H9 (cell line): ENCODE measurements at regions not wholly inside any gene's neighbourhood (a gene's known extent, or its start where the extent isn't known, plus 50 kb on each side); places are given as distances from the start of the nearest gene placed in this dataset.

Source experiments
- DNase-seq: peaks from one replicate; pipeline ENCODE4 v3.0.0-alpha.2; 2017
- H2AFZ ChIP-seq: one replicate; pipeline ENCODE4 v1.6.1; 2013; ENCODE audit warnings: mild to moderate bottlenecking, low read length, control low read depth, moderate library complexity
- H2AK5ac ChIP-seq: 2 replicates; pipeline ENCODE4 v1.6.1; 2013; ENCODE audit warnings: low read length, control low read depth, mixed read lengths; ENCODE audit not compliant: insufficient read length
- H2BK120ac ChIP-seq: one replicate; pipeline ENCODE4 v1.6.1; 2013; ENCODE audit warnings: low read depth, mild to moderate bottlenecking, low read length, control low read depth, inconsistent platforms; ENCODE audit not compliant: poor library complexity, severe bottlenecking
- H2BK12ac ChIP-seq: 2 replicates; pipeline ENCODE4 v1.6.1; 2013; ENCODE audit warnings: low read length, control low read depth, mixed read lengths, low read depth; ENCODE audit not compliant: insufficient read length
- H2BK15ac ChIP-seq: 2 replicates; pipeline ENCODE4 v1.6.1; 2013; ENCODE audit warnings: low read depth, low read length, control low read depth
- H2BK20ac ChIP-seq: one replicate; pipeline ENCODE4 v1.6.1; 2013; ENCODE audit warnings: low read depth, mild to moderate bottlenecking, low read length, control low read depth, inconsistent platforms; ENCODE audit not compliant: poor library complexity, severe bottlenecking
- H2BK5ac ChIP-seq: 2 replicates; pipeline ENCODE4 v1.6.1; 2013; ENCODE audit warnings: low read length, control low read depth, mixed read lengths; ENCODE audit not compliant: insufficient read length
- H3K14ac ChIP-seq: 2 replicates; pipeline ENCODE4 v1.6.1; 2013; ENCODE audit warnings: low read length, control low read depth; ENCODE audit not compliant: insufficient read depth
- H3K18ac ChIP-seq: 2 replicates; pipeline ENCODE4 v1.6.1; 2013; ENCODE audit warnings: low read depth, mild to moderate bottlenecking, mixed read lengths, low read length, control low read depth; ENCODE audit not compliant: insufficient read length
- H3K23ac ChIP-seq: 2 replicates; pipeline ENCODE4 v1.6.1; 2013; ENCODE audit warnings: low read length, control low read depth, mixed read lengths, low read depth; ENCODE audit not compliant: insufficient read length
- H3K23me2 ChIP-seq: 2 replicates; pipeline ENCODE4 v1.6.1; 2013; ENCODE audit warnings: low read depth, mild to moderate bottlenecking, mixed read lengths, low read length, control low read depth; ENCODE audit not compliant: insufficient read length, poor library complexity, severe bottlenecking
- H3K27ac ChIP-seq: 2 replicates; pipeline ENCODE4 v1.5.1; 2013; ENCODE audit warnings: low read length, control low read depth, mixed read lengths, low read depth; ENCODE audit not compliant: insufficient read length
- H3K27me3 ChIP-seq: 2 replicates; pipeline ENCODE4 v1.6.1; 2013; ENCODE audit warnings: low read length, control low read depth, inconsistent platforms; ENCODE audit not compliant: insufficient read depth
- H3K4ac ChIP-seq: 2 replicates; pipeline ENCODE4 v1.6.1; 2013; ENCODE audit warnings: low read depth, mild to moderate bottlenecking, control low read depth, inconsistent platforms, low read length, moderate library complexity
- H3K4me1 ChIP-seq: 2 replicates; pipeline ENCODE4 v1.6.1; 2013; ENCODE audit warnings: low read length, control low read depth, inconsistent platforms; ENCODE audit not compliant: insufficient read depth
- H3K4me2 ChIP-seq: 2 replicates; pipeline ENCODE4 v1.6.1; 2013; ENCODE audit warnings: low read length, control low read depth, mixed read lengths; ENCODE audit not compliant: insufficient read length, insufficient read depth
- H3K56ac ChIP-seq: 2 replicates; pipeline ENCODE4 v1.6.1; 2013; ENCODE audit warnings: low read depth, mild to moderate bottlenecking, mixed read lengths, low read length, control low read depth; ENCODE audit not compliant: insufficient read length
- H3K79me1 ChIP-seq: 2 replicates; pipeline ENCODE4 v1.6.1; 2013; ENCODE audit warnings: low read depth, mild to moderate bottlenecking, moderate library complexity, low read length, control low read depth, inconsistent platforms; ENCODE audit not compliant: insufficient read depth, poor library complexity, severe bottlenecking
- H3K79me2 ChIP-seq: 2 replicates; pipeline ENCODE4 v1.6.1; 2013; ENCODE audit warnings: low read length, control low read depth, inconsistent platforms; ENCODE audit not compliant: insufficient read depth
- H3K9ac ChIP-seq: 2 replicates; pipeline ENCODE4 v1.6.1; 2013; ENCODE audit warnings: low read length, control low read depth, mixed read lengths; ENCODE audit not compliant: insufficient read length; ENCODE audit errors: extremely low read depth
- H3K9me3 ChIP-seq: one replicate; pipeline ENCODE4 v1.6.1; 2013; ENCODE audit warnings: low read depth, low read length, inconsistent platforms; ENCODE audit not compliant: control insufficient read depth
- H3T11ph ChIP-seq: one replicate; pipeline ENCODE4 v1.6.1; 2013; ENCODE audit warnings: mild to moderate bottlenecking, low read length, control low read depth, inconsistent platforms
- H4K20me1 ChIP-seq: one replicate; pipeline ENCODE4 v1.6.1; 2013; ENCODE audit not compliant: control insufficient read depth, insufficient read length, insufficient read depth
- H4K5ac ChIP-seq: 2 replicates; pipeline ENCODE4 v1.6.1; 2013; ENCODE audit warnings: low read depth, mild to moderate bottlenecking, mixed read lengths, low read length, control low read depth; ENCODE audit not compliant: insufficient read length
- H4K8ac ChIP-seq: replicated peaks from 2 replicates; pipeline ENCODE4 v1.6.1; 2013; ENCODE audit warnings: low read length, control low read depth, mixed read lengths, low read depth; ENCODE audit not compliant: insufficient read length
- H4K91ac ChIP-seq: 2 replicates; pipeline ENCODE4 v1.6.1; 2013; ENCODE audit warnings: low read depth, mild to moderate bottlenecking, moderate library complexity, mixed read lengths, low read length, control low read depth; ENCODE audit not compliant: insufficient read length
- H3K27ac Mint-ChIP-seq, 3 experiments: 2 replicates in 2 of 3; 3 replicates in 1 of 3; pipeline ENCODE4 v1.8.0; 2020 to 2021; ENCODE audit warnings: mixed read lengths in 3 of 3, mild to moderate bottlenecking in 1 of 3, moderate library complexity in 1 of 3
- H3K27me3 Mint-ChIP-seq: 2 replicates; pipeline ENCODE4 v1.8.0; 2021; ENCODE audit warnings: low read depth, mild to moderate bottlenecking, moderate library complexity, mixed read lengths
- H3K36me3 Mint-ChIP-seq, 3 experiments: 2 replicates in 2 of 3; 3 replicates in 1 of 3; pipeline ENCODE4 v1.8.0; 2020 to 2021; ENCODE audit warnings: low read depth in 3 of 3, mixed read lengths in 3 of 3; ENCODE audit not compliant: insufficient read depth in 1 of 3
- H3K4me1 Mint-ChIP-seq, 2 experiments: 2 replicates each; pipeline ENCODE4 v1.8.0; 2020; ENCODE audit warnings: mixed read lengths in 2 of 2
- H3K4me3 Mint-ChIP-seq, 2 experiments: 2 replicates in 1 of 2; 3 replicates in 1 of 2; pipeline ENCODE4 v1.8.0; 2020 to 2021; ENCODE audit warnings: mild to moderate bottlenecking in 2 of 2, mixed read lengths in 2 of 2, moderate library complexity in 1 of 2
- H3K9me3 Mint-ChIP-seq, 2 experiments: 2 replicates in 1 of 2; 3 replicates in 1 of 2; pipeline ENCODE4 v1.8.0; 2020; ENCODE audit warnings: mild to moderate bottlenecking in 2 of 2, mixed read lengths in 2 of 2, moderate library complexity in 1 of 2
- CTCF ChIP-seq: fragments of 200-600 bp; sonication (generic); conservative IDR thresholded peaks from 3 replicates; pipeline ENCODE4 v1.8.0; 2021; ENCODE audit warnings: antibody characterized with exemption, mild to moderate bottlenecking
- WGBS: extraction: QIAGEN DNeasy Blood & Tissue Kit; methylation state at CpG from one replicate; pipeline ENCODE4 v1.1.7; 2013; ENCODE audit warnings: missing lambda C conversion rate, low lambda C conversion rate, mixed read lengths; ENCODE audit not compliant: insufficient read length; ENCODE audit errors: extremely low coverage; 5-methylcytosine and 5-hydroxymethylcytosine counted together

- H3K27me3 ChIP-seq, result no peaks in the 10 kb centered on the region
- H4K20me1 ChIP-seq, result no peaks in the 10 kb centered on the region
- no peak overlapping the region for H4K91ac ChIP-seq
- H3K18ac ChIP-seq, result no peak overlapping the region
- H2BK15ac ChIP-seq, result no peak overlapping the region
- no peak overlapping the region for H3T11ph ChIP-seq
- no peak overlapping the region for H3K56ac ChIP-seq
- no peak for TF ChIP-seq CTCF
- H3K9me3 ChIP-seq, result no peaks in the 10 kb centered on the region
- no peak overlapping the region for H3K27ac ChIP-seq
- no peak overlapping the region for H3K4ac ChIP-seq
- H3K4me1 ChIP-seq, result no peaks in the 10 kb centered on the region
- H3K79me1 ChIP-seq, result no peaks in the 10 kb centered on the region
- H3K4me1 Mint-ChIP-seq, result no peaks in the 10 kb centered on the region
- no peak for DNase-seq
- H3K23ac ChIP-seq, result no peak overlapping the region
- H3K4me2 ChIP-seq, result no peak overlapping the region
- no peaks in the 10 kb centered on the region for H3K23me2 ChIP-seq
- no peak overlapping the region for H3K9ac ChIP-seq
- H3K14ac ChIP-seq, result no peak overlapping the region
- peaks cover 7 to 10% (median 8%) of the 10 kb centered on the region in 3 experiments for H3K36me3 Mint-ChIP-seq
- H3K4me3 Mint-ChIP-seq, result no peak overlapping the region; a peak in 1 of 5 replicates
- H4K8ac ChIP-seq, result no peak overlapping the region
- no peak overlapping the region for H2BK12ac ChIP-seq
- no peak overlapping the region for H2BK5ac ChIP-seq
- H2BK20ac ChIP-seq, result no peak overlapping the region
- no peaks in the 10 kb centered on the region for H3K79me2 ChIP-seq
- peaks cover 3% of the 10 kb centered on the region for H3K27me3 Mint-ChIP-seq
- no peak overlapping the region for H3K27ac Mint-ChIP-seq
- H2AK5ac ChIP-seq, result no peak overlapping the region
- WGBS, result no CpG with 5 or more reads among the region's 6 CpGs
- H2BK120ac ChIP-seq, result no peak overlapping the region
- no peak overlapping the region for H2AFZ ChIP-seq
- no peak overlapping the region for H4K5ac ChIP-seq
- peaks cover 12 to 17% of the 10 kb centered on the region in 2 experiments; a peak in 4 of 5 replicates for H3K9me3 Mint-ChIP-seq
Observed at GRCh38 chr14:97162621-97163020, 365.4 kb downstream of the VRK1 start.
